Testis (tissue), 2 donors: ENCODE measurements at regions not wholly inside any gene's neighbourhood (a gene's known extent, or its start where the extent isn't known, plus 50 kb on each side); places are given as distances from the start of the nearest gene placed in this dataset.

ENCODE experiments used
- POLR2A ChIP-seq: fragments of 450-650 bp; IDR thresholded peaks from one replicate; pipeline ENCODE4 v1.6.1; 2017; ENCODE audit warnings: antibody characterized with exemption, mild to moderate bottlenecking, moderate library complexity
- TF ChIP-seq, protein P1 (sequence below), 3 experiments: fragments of 450-650 bp in 2 of 3; fragments of 200-600 bp in 1 of 3; sonication (generic) in 1 of 3; IDR thresholded peaks; one replicate each; pipeline ENCODE4 v1.5.1; 2016 to 2019; ENCODE audit warnings: antibody characterized with exemption in 3 of 3, mild to moderate bottlenecking in 2 of 3, moderate library complexity in 1 of 3

DNA sequence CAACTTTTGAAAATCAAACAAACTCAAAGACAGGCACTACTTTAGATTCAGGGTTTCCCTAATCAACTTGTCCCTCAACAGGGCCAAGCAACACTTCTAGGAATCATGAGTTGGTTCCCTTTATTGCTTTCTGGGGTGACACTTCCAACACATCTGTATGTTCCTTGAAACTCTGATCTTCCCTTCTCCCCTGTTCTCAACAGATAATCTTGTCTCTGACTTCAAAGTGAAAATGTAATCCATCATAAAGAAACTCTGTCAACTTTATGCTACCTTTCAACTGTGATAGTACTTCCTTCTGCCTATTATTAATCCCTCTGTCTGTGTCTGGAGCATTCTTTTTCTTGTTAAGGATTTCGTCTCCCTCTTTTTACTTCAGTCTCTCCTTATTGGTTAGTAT, 250.1 kb upstream of the MEF2C start:
- TF ChIP-seq, protein P1, sequence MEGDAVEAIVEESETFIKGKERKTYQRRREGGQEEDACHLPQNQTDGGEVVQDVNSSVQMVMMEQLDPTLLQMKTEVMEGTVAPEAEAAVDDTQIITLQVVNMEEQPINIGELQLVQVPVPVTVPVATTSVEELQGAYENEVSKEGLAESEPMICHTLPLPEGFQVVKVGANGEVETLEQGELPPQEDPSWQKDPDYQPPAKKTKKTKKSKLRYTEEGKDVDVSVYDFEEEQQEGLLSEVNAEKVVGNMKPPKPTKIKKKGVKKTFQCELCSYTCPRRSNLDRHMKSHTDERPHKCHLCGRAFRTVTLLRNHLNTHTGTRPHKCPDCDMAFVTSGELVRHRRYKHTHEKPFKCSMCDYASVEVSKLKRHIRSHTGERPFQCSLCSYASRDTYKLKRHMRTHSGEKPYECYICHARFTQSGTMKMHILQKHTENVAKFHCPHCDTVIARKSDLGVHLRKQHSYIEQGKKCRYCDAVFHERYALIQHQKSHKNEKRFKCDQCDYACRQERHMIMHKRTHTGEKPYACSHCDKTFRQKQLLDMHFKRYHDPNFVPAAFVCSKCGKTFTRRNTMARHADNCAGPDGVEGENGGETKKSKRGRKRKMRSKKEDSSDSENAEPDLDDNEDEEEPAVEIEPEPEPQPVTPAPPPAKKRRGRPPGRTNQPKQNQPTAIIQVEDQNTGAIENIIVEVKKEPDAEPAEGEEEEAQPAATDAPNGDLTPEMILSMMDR (IDR thresholded peaks at IDR 0.05): no peak
- no peak for TF ChIP-seq POLR2A
